Neutrophil (primary cell): ENCODE measurements at regions not wholly inside any gene's neighbourhood (a gene's known extent, or its start where the extent isn't known, plus 50 kb on each side); places are given as distances from the start of the nearest gene placed in this dataset.
"Not testable (repeated sequence)": the region's sequence is repeated elsewhere in the genome, so short reads cannot be mapped to it uniquely, and the experiment has no call there.

Experiments
- H3K27ac ChIP-seq: fragments of 200-600 bp; sonication (generic); 2 replicates; pipeline ENCODE4 v1.5.1; 2016; ENCODE audit warnings: mild to moderate bottlenecking, moderate library complexity
- H3K27me3 ChIP-seq: fragments of 200-600 bp; sonication (generic); 2 replicates; pipeline ENCODE4 v1.6.0; 2016; ENCODE audit warnings: mild to moderate bottlenecking
- H3K36me3 ChIP-seq: fragments of 200-600 bp; sonication (generic); 2 replicates; pipeline ENCODE4 v1.5.1; 2017
- H3K4me1 ChIP-seq, 2 experiments: fragments of 200-600 bp in 1 of 2; sonication (generic) in 1 of 2; 1 replicate in 1 of 2; 2 replicates in 1 of 2; pipeline versions ENCODE4 v1.5.1 to v1.6.1; 2013 to 2016; ENCODE audit warnings: low read depth in 1 of 2, low read length in 1 of 2, mild to moderate bottlenecking in 1 of 2, moderate library complexity in 1 of 2; ENCODE audit not compliant: control insufficient read depth in 1 of 2, insufficient read depth in 1 of 2
- H3K4me3 ChIP-seq, 2 experiments: fragments of 200-600 bp in 1 of 2; sonication (generic) in 1 of 2; 1 replicate in 1 of 2; 2 replicates in 1 of 2; pipeline ENCODE4 v1.5.1; 2013 to 2016; ENCODE audit warnings: low read depth in 1 of 2, low read length in 1 of 2, mild to moderate bottlenecking in 1 of 2, moderate library complexity in 1 of 2
- H3K9me3 ChIP-seq: fragments of 200-600 bp; sonication (generic); 2 replicates; pipeline ENCODE4 v1.5.1; 2016
- CTCF ChIP-seq: fragments of 200-600 bp; sonication (generic); IDR thresholded peaks from 2 replicates; pipeline ENCODE4 v1.5.1; 2016; ENCODE audit warnings: antibody characterized with exemption

- Histone ChIP-seq H3K36me3 (no peaks in the 10 kb centered on the region), H3K9me3 (no peaks in the 10 kb centered on the region), H3K4me1 (no peaks in the 10 kb centered on the region), H3K27ac (no peak overlapping the region), H3K4me3 (no peak overlapping the region), H3K27me3 (no peaks in the 10 kb centered on the region)
- TF ChIP-seq CTCF, result no peak
Measured at GRCh38 chr5:135264451-135265440, 134.3 kb downstream of the MACROH2A1 start.

- H3K4me3 ChIP-seq, result no peak overlapping the region
- H3K27me3 ChIP-seq, result no peaks in the 10 kb centered on the region
- no peaks in the 10 kb centered on the region for H3K9me3 ChIP-seq
- H3K27ac ChIP-seq, result no peak overlapping the region
- H3K36me3 ChIP-seq, result no peaks in the 10 kb centered on the region
- no peaks in the 10 kb centered on the region for H3K4me1 ChIP-seq
- no peak for TF ChIP-seq CTCF
Measured at GRCh38 chr5:135263022-135263668, 135.9 kb downstream of the MACROH2A1 start.

- Histone ChIP-seq H3K4me1 (no peaks in the 10 kb centered on the region), H3K4me3 (no peak overlapping the region), H3K27ac (no peak overlapping the region), H3K9me3 (no peaks in the 10 kb centered on the region), H3K36me3 (no peaks in the 10 kb centered on the region), H3K27me3 (no peaks in the 10 kb centered on the region)
- TF ChIP-seq CTCF, result no peak
Measured at GRCh38 chr5:135262364-135262763, 136.7 kb downstream of the MACROH2A1 start.

- not testable (repeated sequence) for H3K4me3 ChIP-seq, H3K27me3 ChIP-seq, H3K27ac ChIP-seq, H3K9me3 ChIP-seq, H3K36me3 ChIP-seq, H3K4me1 ChIP-seq
Measured at GRCh38 chr5:135260108-135260507, 138.9 kb downstream of the MACROH2A1 start.

- no peaks in the 10 kb centered on the region for H3K36me3 ChIP-seq
- TF ChIP-seq CTCF, result no peak
- no peak overlapping the region for H3K27ac ChIP-seq
- no peaks in the 10 kb centered on the region for H3K9me3 ChIP-seq
- no peaks in the 10 kb centered on the region for H3K4me1 ChIP-seq
- no peak overlapping the region for H3K4me3 ChIP-seq
- H3K27me3 ChIP-seq, result no peaks in the 10 kb centered on the region
Measured at GRCh38 chr5:135255461-135256178, 143.4 kb downstream of the MACROH2A1 start.
